ENCODE measurements at regions not wholly inside any gene's neighbourhood (a gene's known extent, or its start where the extent isn't known, plus 50 kb on each side); places are given as distances from the start of the nearest gene placed in this dataset.

DNA sequence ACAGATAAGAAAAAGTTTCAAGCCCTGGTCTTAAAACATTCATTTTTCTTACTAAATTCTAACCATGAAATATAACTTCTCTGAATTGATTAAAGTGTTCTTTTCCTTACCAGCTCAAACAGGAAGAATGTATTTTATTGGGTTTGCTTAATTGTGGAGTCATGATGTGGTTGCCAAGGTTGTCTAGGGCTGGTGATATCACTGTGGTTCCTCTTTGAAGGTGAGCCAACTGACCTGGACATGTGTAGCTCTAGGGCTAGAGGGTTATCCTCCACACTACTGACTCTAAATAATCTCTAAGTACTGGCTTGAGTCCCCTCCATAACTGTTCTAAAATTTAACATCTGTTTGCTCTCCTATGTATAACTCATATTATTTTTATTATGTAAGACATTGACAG is 529.6 kb downstream of the PIK3C3 start:
- TF ChIP-seq CTCF (IDR thresholded peaks at IDR 0.05; ENCODE audit: extremely low read depth in 1 of 2, insufficient read depth in 1 of 2, low read depth in 1 of 2, low read length in 2 of 2), result no peak
- no peak for TF ChIP-seq GATA2 (IDR thresholded peaks at IDR 0.05; ENCODE audit: insufficient read depth, insufficient read length, low read depth, low read length)
- no peak for TF ChIP-seq MYC (IDR thresholded peaks at IDR 0.05; ENCODE audit: low read depth, low read length)
- TF ChIP-seq FOS (IDR thresholded peaks at IDR 0.05; ENCODE audit: borderline replicate concordance, insufficient read depth, low read length), result no peak
- no peak for TF ChIP-seq POLR2A (IDR thresholded peaks at IDR 0.05; ENCODE audit: low read depth, low read length)
- TF ChIP-seq POLR2AphosphoS5 (IDR thresholded peaks at IDR 0.05; ENCODE audit: insufficient read depth, low read depth, low read length), result no peak
- TF ChIP-seq EZH2 (IDR thresholded peaks at IDR 0.05; ENCODE audit: borderline replicate concordance, low read depth, low read length, severe bottlenecking), result no peak
- TF ChIP-seq, protein P1, sequence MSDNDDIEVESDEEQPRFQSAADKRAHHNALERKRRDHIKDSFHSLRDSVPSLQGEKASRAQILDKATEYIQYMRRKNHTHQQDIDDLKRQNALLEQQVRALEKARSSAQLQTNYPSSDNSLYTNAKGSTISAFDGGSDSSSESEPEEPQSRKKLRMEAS (IDR thresholded peaks at IDR 0.05; ENCODE audit: insufficient read depth, insufficient read length), result no peak
- no peak for TF ChIP-seq JUN (IDR thresholded peaks at IDR 0.05; ENCODE audit: borderline replicate concordance, insufficient read depth, insufficient read length, low read depth)
- H3K9me3 ChIP-seq (replicated peaks; ENCODE audit: control insufficient read depth, insufficient read depth, low read length), result peaks cover 2% of the 10 kb centered on the region
- FAIRE-seq (no peak), DNase-seq (ENCODE audit: low read depth, low spot score) (no peak)
- intact Hi-C loops (cut with micrococcal nuclease), result loop anchor here (10.0 kb wide), 1 partner anchor 50 kb away; no protein-coding TSS in a partner anchor
- CTCF ChIA-PET, result no interaction called here
- no peaks in the 10 kb centered on the region for H3K36me3 ChIP-seq (ENCODE audit: control insufficient read depth in 2 of 2, extremely low read depth in 1 of 2, insufficient read depth in 2 of 2, low read length in 2 of 2)
- H3K79me2 ChIP-seq (ENCODE audit: control insufficient read depth, insufficient read depth, low read length), result no peaks in the 10 kb centered on the region
- no peak overlapping the region for H3K4me2 ChIP-seq (ENCODE audit: insufficient read depth, low read length)
- BruUV-seq (replicated peaks), result no TSS peak
- dilution Hi-C loops (cut with MboI; ENCODE audit: extremely low pct_ligation_motif_present, low sequenced_read_pairs), result no loop called here
- POLR2A ChIA-PET, result no interaction called here
- no peaks in the 10 kb centered on the region for H3K9me1 ChIP-seq (replicated peaks; ENCODE audit: control insufficient read depth, extremely low read depth, insufficient read depth, low read length)
- H3K27me3 ChIP-seq (ENCODE audit: control insufficient read depth in 2 of 2, insufficient read depth in 2 of 2, low read length in 2 of 2), result no peaks in the 10 kb centered on the region
- no peak overlapping the region for H2AFZ ChIP-seq (ENCODE audit: low read depth, low read length)
- H3K27ac ChIP-seq (ENCODE audit: insufficient read depth, low read depth, low read length), result no peak overlapping the region
- H3K4me3 ChIP-seq (replicated peaks in 1 of 3; ENCODE audit: insufficient read depth in 1 of 3, low read depth in 1 of 3, low read length in 3 of 3), result no peak overlapping the region
- no peaks in the 10 kb centered on the region for H4K20me1 ChIP-seq (replicated peaks; ENCODE audit: control insufficient read depth, extremely low read depth, insufficient read depth, low read length)
- H3K9ac ChIP-seq (replicated peaks; ENCODE audit: extremely low read depth, insufficient read depth, low read length), result no peak overlapping the region
- no peaks in the 10 kb centered on the region for H3K4me1 ChIP-seq (ENCODE audit: control insufficient read depth, extremely low read depth, insufficient read depth, low read length)

Measured in endothelial cell of umbilical vein (primary cell).